Panc1 (cell line): ENCODE measurements at regions not wholly inside any gene's neighbourhood (a gene's known extent, or its start where the extent isn't known, plus 50 kb on each side); places are given as distances from the start of the nearest gene placed in this dataset.

ENCODE experiments used
- ATAC-seq: fragments of 200-7000 bp; cut with Tn5 transposase; 2 replicates; pipeline ENCODE4 v1.9.1; 2020; ENCODE audit warnings: mild to moderate bottlenecking, moderate library complexity
- BruUV-seq: library from RNA; stranded (reverse); fragments of 400-500 nt; replicated peaks from 2 replicates; lab custom pipeline; 2021; lab: Mats Ljungman, UMichigan
- CTCF ChIA-PET: fragments of 300-600 bp; sonication (Branson Sonifier 250); formaldehyde crosslinking; loops from one replicate; lab custom pipeline; 2022; ENCODE audit warnings: antibody characterized with exemption; lab: Charles Lee
- POLR2A ChIA-PET: fragments of 300-600 bp; sonication (Branson Sonifier 250); formaldehyde crosslinking; loops from one replicate; lab custom pipeline; 2022; ENCODE audit warnings: antibody characterized with exemption; lab: Charles Lee
- DNase-seq: peaks from one replicate; pipeline ENCODE4 v3.0.0-alpha.2; 2010; ENCODE audit warnings: low read depth, low spot score
- H3K27ac ChIP-seq: 2 replicates; pipeline ENCODE4 v1.5.1; 2011; ENCODE audit warnings: mild to moderate bottlenecking, low read length, inconsistent platforms
- H3K27me3 ChIP-seq: fragments of 200-500 bp; sonication (Bioruptor generic); 2 replicates; pipeline ENCODE4 v1.6.0; 2014; ENCODE audit warnings: low read length, inconsistent platforms; ENCODE audit not compliant: control insufficient read depth, insufficient read depth
- H3K36me3 ChIP-seq: fragments of 200-500 bp; sonication (Bioruptor generic); 2 replicates; pipeline ENCODE4 v1.5.1; 2014; ENCODE audit warnings: inconsistent platforms, mild to moderate bottlenecking, low read length, moderate library complexity; ENCODE audit not compliant: control insufficient read depth, insufficient read depth
- H3K4me1 ChIP-seq: 2 replicates; pipeline ENCODE4 v1.5.1; 2011; ENCODE audit warnings: inconsistent platforms, mild to moderate bottlenecking, low read length, moderate library complexity; ENCODE audit not compliant: control insufficient read depth, insufficient read depth
- H3K4me3 ChIP-seq, 2 experiments: 2 replicates each; pipeline ENCODE4 v1.5.1; 2011 to 2012; ENCODE audit warnings: low read depth in 2 of 2, low read length in 2 of 2, mild to moderate bottlenecking in 2 of 2, inconsistent platforms in 1 of 2, moderate library complexity in 1 of 2
- H3K9me3 ChIP-seq: fragments of 200-500 bp; sonication (Bioruptor generic); 2 replicates; pipeline ENCODE4 v1.5.1; 2014; ENCODE audit warnings: low read depth, mild to moderate bottlenecking, inconsistent platforms, low read length, moderate library complexity; ENCODE audit not compliant: control insufficient read depth, insufficient read depth
- CTCF ChIP-seq: fragments of 450-650 bp; IDR thresholded peaks from 2 replicates; pipeline ENCODE4 v1.5.1; 2017; ENCODE audit warnings: mild to moderate bottlenecking
- POLR2AphosphoS5 ChIP-seq: IDR thresholded peaks from 2 replicates; pipeline ENCODE4 v1.6.1; 2012; ENCODE audit warnings: mild to moderate bottlenecking, low read depth, low read length, moderate library complexity
- REST ChIP-seq, 2 experiments: IDR thresholded peaks; 2 replicates each; pipeline ENCODE4 v1.6.1; 2011 to 2012; ENCODE audit warnings: low read depth in 2 of 2, control low read depth in 1 of 2, low read length in 1 of 2, mild to moderate bottlenecking in 1 of 2, moderate library complexity in 1 of 2; ENCODE audit not compliant: insufficient read depth in 1 of 2
- SIN3A ChIP-seq: IDR thresholded peaks from 2 replicates; pipeline ENCODE4 v1.6.1; 2012; ENCODE audit warnings: low read depth, mild to moderate bottlenecking, low read length, moderate library complexity, borderline replicate concordance; ENCODE audit not compliant: insufficient read depth
- TCF7L2 ChIP-seq: IDR thresholded peaks from 2 replicates; pipeline ENCODE4 v1.6.1; 2011; ENCODE audit warnings: mild to moderate bottlenecking, low read depth, low read length, inconsistent platforms
- in situ Hi-C: cut with HindIII; loops from 2 replicates; pipeline ENCODE4 v1.10.0; 2016; ENCODE audit warnings: low sequenced_read_pairs, low pct_unique_long_range_greater_than_20kb
- intact Hi-C: fragments of 100-400 bp; cut with micrococcal nuclease; formaldehyde crosslinking; loops from one replicate; pipeline ENCODE4 v1.10.0; 2022; ENCODE audit not compliant: unreplicated experiment

GRCh38 chr12:88371416-88372183 is 208.7 kb downstream of the KITLG start:
- POLR2A ChIA-PET: no interaction called here
- ATAC-seq (no peak), DNase-seq (no peak)
- Histone ChIP-seq H3K9me3 (no peaks in the 10 kb centered on the region), H3K36me3 (no peaks in the 10 kb centered on the region), H3K27me3 (no peaks in the 10 kb centered on the region), H3K4me3 (no peak overlapping the region), H3K27ac (no peak overlapping the region), H3K4me1 (no peaks in the 10 kb centered on the region)
- TF ChIP-seq POLR2AphosphoS5: no peak
- no peak for TF ChIP-seq SIN3A
- TF ChIP-seq REST (IDR thresholded peaks at IDR 0.05; ENCODE audit: insufficient read depth in 1 of 2, low read depth in 2 of 2, low read length in 1 of 2): no peak
- CTCF ChIA-PET: no interaction called here
- no TSS peak for BruUV-seq
- in situ Hi-C loops: no loop called here
- intact Hi-C loops: no loop called here

- no peak for ATAC-seq
- no peaks in the 10 kb centered on the region for H3K9me3 ChIP-seq
- H3K27me3 ChIP-seq: no peaks in the 10 kb centered on the region
- no peak overlapping the region for H3K27ac ChIP-seq
- POLR2A ChIA-PET: no interaction called here
- no TSS peak for BruUV-seq
- TF ChIP-seq POLR2AphosphoS5 (no peak), REST (IDR thresholded peaks at IDR 0.05; ENCODE audit: insufficient read depth in 1 of 2, low read depth in 2 of 2, low read length in 1 of 2) (no peak), SIN3A (no peak), TCF7L2 (no peak), CTCF (no peak)
- H3K36me3 ChIP-seq: no peaks in the 10 kb centered on the region
- H3K4me1 ChIP-seq: no peaks in the 10 kb centered on the region
- no peak overlapping the region for H3K4me3 ChIP-seq
- no peak for DNase-seq
- in situ Hi-C loops (no loop called here), intact Hi-C loops (no loop called here)
- CTCF ChIA-PET: no interaction called here
Measured at GRCh38 chr12:88375306-88376305, 204.7 kb downstream of the KITLG start.
